ENCODE measurements at regions not wholly inside any gene's neighbourhood (a gene's known extent, or its start where the extent isn't known, plus 50 kb on each side); places are given as distances from the start of the nearest gene placed in this dataset.
A peak's percentile ranks its signal among the peaks of the same experiment; 100 is the strongest.

GRCh38 chr2:240299710-240300068 lies 135.8 kb upstream of the GPC1 start:
- peaks cover 3% of the 10 kb centered on the region; the same call in 1 of the 2 replicates for H4K20me1 ChIP-seq (ENCODE audit: insufficient read depth, low read length)
- H3K36me3 ChIP-seq (ENCODE audit: insufficient read depth, low read length), result no peaks in the 10 kb centered on the region
- DNase-seq, result peak; percentile 5
- TF ChIP-seq EZH2 (IDR thresholded peaks at IDR 0.05; ENCODE audit: borderline replicate concordance, low read depth, low read length, severe bottlenecking), result no peak
- no peak overlapping the region for H3K9ac ChIP-seq (ENCODE audit: low read depth, low read length)
- ATAC-seq (ENCODE audit: insufficient read depth, low read depth), result no peak
- peaks cover 15% of the 10 kb centered on the region for H3K27me3 ChIP-seq (ENCODE audit: insufficient read depth, low read length, poor library complexity)
- H3K4me2 ChIP-seq (ENCODE audit: insufficient read depth, low read length), result no peak overlapping the region
- no peak overlapping the region for H3K27ac ChIP-seq (ENCODE audit: low read length)
- H3K4me1 ChIP-seq (ENCODE audit: insufficient read depth, low read length), result no peaks in the 10 kb centered on the region
- H2AFZ ChIP-seq (ENCODE audit: low read depth, low read length), result no peak overlapping the region
- H3K9me3 ChIP-seq (ENCODE audit: insufficient read depth, low read length, severe bottlenecking), result no peaks in the 10 kb centered on the region
- no peaks in the 10 kb centered on the region for H3K79me2 ChIP-seq (ENCODE audit: insufficient read depth, low read length)
- H3K4me3 ChIP-seq (ENCODE audit: low read depth in 1 of 2, low read length in 2 of 2), result no peak overlapping the region

GRCh38 chr2:240300261-240300821 lies 135.1 kb upstream of the GPC1 start:
- Histone ChIP-seq H3K79me2 (ENCODE audit: insufficient read depth, low read length) (no peaks in the 10 kb centered on the region), H4K20me1 (ENCODE audit: insufficient read depth, low read length) (peaks cover 3% of the 10 kb centered on the region; the same call in 1 of the 2 replicates), H3K27ac (ENCODE audit: low read length) (no peak overlapping the region), H3K4me1 (ENCODE audit: insufficient read depth, low read length) (no peaks in the 10 kb centered on the region), H3K4me3 (ENCODE audit: low read depth in 1 of 2, low read length in 2 of 2) (no peak overlapping the region), H3K9ac (ENCODE audit: low read depth, low read length) (no peak overlapping the region), H2AFZ (ENCODE audit: low read depth, low read length) (no peak overlapping the region), H3K9me3 (ENCODE audit: insufficient read depth, low read length, severe bottlenecking) (no peaks in the 10 kb centered on the region), H3K27me3 (ENCODE audit: insufficient read depth, low read length, poor library complexity) (peaks cover 17% of the 10 kb centered on the region), H3K36me3 (ENCODE audit: insufficient read depth, low read length) (no peaks in the 10 kb centered on the region), H3K4me2 (ENCODE audit: insufficient read depth, low read length) (no peak overlapping the region)
- no peak for ATAC-seq (ENCODE audit: insufficient read depth, low read depth)
- peak; percentile 3 for DNase-seq
- no peak for TF ChIP-seq CTCF (IDR thresholded peaks at IDR 0.05; ENCODE audit: borderline replicate concordance, extremely low read depth, low read length, poor library complexity, severe bottlenecking)
- no peak for TF ChIP-seq EZH2 (IDR thresholded peaks at IDR 0.05; ENCODE audit: borderline replicate concordance, low read depth, low read length, severe bottlenecking)

- TF ChIP-seq CTCF (IDR thresholded peaks at IDR 0.05; ENCODE audit: borderline replicate concordance, extremely low read depth, low read length, poor library complexity, severe bottlenecking), result no peak
- TF ChIP-seq EZH2 (IDR thresholded peaks at IDR 0.05; ENCODE audit: borderline replicate concordance, low read depth, low read length, severe bottlenecking), result no peak
- Histone ChIP-seq H3K27ac (ENCODE audit: low read length) (no peak overlapping the region), H3K4me1 (ENCODE audit: insufficient read depth, low read length) (no peaks in the 10 kb centered on the region), H2AFZ (ENCODE audit: low read depth, low read length) (no peak overlapping the region), H3K9me3 (ENCODE audit: insufficient read depth, low read length, severe bottlenecking) (no peaks in the 10 kb centered on the region), H3K9ac (ENCODE audit: low read depth, low read length) (no peak overlapping the region), H3K36me3 (ENCODE audit: insufficient read depth, low read length) (no peaks in the 10 kb centered on the region), H3K4me3 (ENCODE audit: low read depth in 1 of 2, low read length in 2 of 2) (no peak overlapping the region), H3K27me3 (ENCODE audit: insufficient read depth, low read length, poor library complexity) (peaks cover 17% of the 10 kb centered on the region), H3K79me2 (ENCODE audit: insufficient read depth, low read length) (no peaks in the 10 kb centered on the region), H4K20me1 (ENCODE audit: insufficient read depth, low read length) (peaks cover 3% of the 10 kb centered on the region; the same call in 1 of the 2 replicates), H3K4me2 (ENCODE audit: insufficient read depth, low read length) (no peak overlapping the region)
- ATAC-seq (ENCODE audit: insufficient read depth, low read depth), result no peak
- DNase-seq, result peak; percentile 0
Measured at GRCh38 chr2:240300840-240301239, 134.6 kb upstream of the GPC1 start.

- Histone ChIP-seq H3K36me3 (ENCODE audit: insufficient read depth, low read length) (no peaks in the 10 kb centered on the region), H3K79me2 (ENCODE audit: insufficient read depth, low read length) (no peaks in the 10 kb centered on the region), H3K9me3 (ENCODE audit: insufficient read depth, low read length, severe bottlenecking) (no peaks in the 10 kb centered on the region), H3K4me2 (ENCODE audit: insufficient read depth, low read length) (no peak overlapping the region), H3K4me1 (ENCODE audit: insufficient read depth, low read length) (no peaks in the 10 kb centered on the region), H3K27ac (ENCODE audit: low read length) (no peak overlapping the region), H3K27me3 (ENCODE audit: insufficient read depth, low read length, poor library complexity) (peaks cover 17% of the 10 kb centered on the region), H3K9ac (ENCODE audit: low read depth, low read length) (no peak overlapping the region), H3K4me3 (ENCODE audit: low read depth in 1 of 2, low read length in 2 of 2) (no peak overlapping the region), H2AFZ (ENCODE audit: low read depth, low read length) (no peak overlapping the region), H4K20me1 (ENCODE audit: insufficient read depth, low read length) (peaks cover 3% of the 10 kb centered on the region; the same call in 1 of the 2 replicates)
- ATAC-seq (ENCODE audit: insufficient read depth, low read depth) (no peak), DNase-seq (no peak)
- TF ChIP-seq CTCF (IDR thresholded peaks at IDR 0.05; ENCODE audit: borderline replicate concordance, extremely low read depth, low read length, poor library complexity, severe bottlenecking) (no peak), EZH2 (IDR thresholded peaks at IDR 0.05; ENCODE audit: borderline replicate concordance, low read depth, low read length, severe bottlenecking) (no peak)
Measured at GRCh38 chr2:240301256-240301795, 134.1 kb upstream of the GPC1 start.
